ENCODE measurements at regions not wholly inside any gene's neighbourhood (a gene's known extent, or its start where the extent isn't known, plus 50 kb on each side); places are given as distances from the start of the nearest gene placed in this dataset.

- TF ChIP-seq POLR2AphosphoS5 (IDR thresholded peaks at IDR 0.05; ENCODE audit: low read depth, low read length) (no peak), TAF1 (IDR thresholded peaks at IDR 0.05; ENCODE audit: low read depth, low read length) (no peak), POLR2A (IDR thresholded peaks at IDR 0.05; ENCODE audit: low read depth, low read length) (no peak)
These were observed 117.5 kb upstream of the PROK2 start for GRCh38 chr3:71902258-71903111.

Data from GM12891 (cell line).